ENCODE measurements at regions not wholly inside any gene's neighbourhood (a gene's known extent, or its start where the extent isn't known, plus 50 kb on each side); places are given as distances from the start of the nearest gene placed in this dataset.
"Not testable (repeated sequence)": the region's sequence is repeated elsewhere in the genome, so short reads cannot be mapped to it uniquely, and the experiment has no call there.

- no peak for DNase-seq
Measured at GRCh38 chr2:53536583-53537361, 230.8 kb upstream of the CHAC2 start.

GRCh38 chr2:53535234-53535840 lies 232.3 kb upstream of the CHAC2 start:
- DNase-seq = peak in 1 of 2 donors; percentile 18

- DNase-seq = no peak
Measured at GRCh38 chr2:53530126-53530525, 237.5 kb upstream of the CHAC2 start.

GRCh38 chr2:53527056-53527455 lies 240.5 kb upstream of the CHAC2 start:
- DNase-seq = no peak

GRCh38 chr2:53519918-53520841 lies 247.4 kb upstream of the CHAC2 start:
- DNase-seq = no peak

GRCh38 chr2:53517406-53517805 lies 250.2 kb upstream of the CHAC2 start:
- DNase-seq = peak in 1 of 2 donors; percentile 58

- DNase-seq = no peak
Measured at GRCh38 chr2:53516650-53517049, 251.0 kb upstream of the CHAC2 start.

- DNase-seq = peak in 1 of 2 donors; percentile 22
Measured at GRCh38 chr2:53515435-53516332, 251.9 kb upstream of the CHAC2 start.

GRCh38 chr2:53513167-53513666 lies 254.4 kb upstream of the CHAC2 start:
- DNase-seq = no peak

GRCh38 chr2:53512071-53512826 lies 255.4 kb upstream of the CHAC2 start:
- no peak for DNase-seq

- no peak for DNase-seq
Measured at GRCh38 chr2:53511549-53511948, 256.1 kb upstream of the CHAC2 start.

- no peak for DNase-seq
Measured at GRCh38 chr2:53510401-53510800, 257.2 kb upstream of the CHAC2 start.

GRCh38 chr2:53509831-53510388 lies 257.7 kb upstream of the CHAC2 start:
- no peak for DNase-seq

GRCh38 chr2:53508667-53509066 lies 258.9 kb upstream of the CHAC2 start:
- DNase-seq = no peak

- DNase-seq = not testable (repeated sequence)
Measured at GRCh38 chr2:53507070-53507469, 260.5 kb upstream of the CHAC2 start.

- no peak for DNase-seq
Measured at GRCh38 chr2:53505826-53506225, 261.8 kb upstream of the CHAC2 start.

GRCh38 chr2:53504507-53504906 lies 263.1 kb upstream of the CHAC2 start:
- DNase-seq = no peak

GRCh38 chr2:53500181-53500580 lies 267.4 kb upstream of the CHAC2 start:
- no peak for DNase-seq

- DNase-seq = no peak
Measured at GRCh38 chr2:53498210-53498609, 269.4 kb upstream of the CHAC2 start.

- DNase-seq = no peak
Measured at GRCh38 chr2:53497020-53497419, 270.6 kb upstream of the CHAC2 start.

GRCh38 chr2:53493210-53493609 lies 274.4 kb upstream of the CHAC2 start:
- DNase-seq = peak in 1 of 2 donors; percentile 38
